Gastroesophageal sphincter (tissue), 3 donors: ENCODE measurements at regions not wholly inside any gene's neighbourhood (a gene's known extent, or its start where the extent isn't known, plus 50 kb on each side); places are given as distances from the start of the nearest gene placed in this dataset.

Source experiments
- CTCF ChIP-seq, 4 experiments: fragments of 200-600 bp in 2 of 4; fragments of 450-650 bp in 2 of 4; sonication (generic) in 1 of 4; IDR thresholded peaks; one replicate each; pipeline ENCODE4 v1.5.1; 2017 to 2019; ENCODE audit warnings: antibody characterized with exemption in 4 of 4, mild to moderate bottlenecking in 2 of 4, moderate library complexity in 2 of 4
- EP300 ChIP-seq: sonication (generic); formaldehyde crosslinking; IDR thresholded peaks from one replicate; pipeline ENCODE4 v1.6.1; 2017; ENCODE audit warnings: antibody characterized with exemption, mild to moderate bottlenecking
- POLR2A ChIP-seq, 2 donors: fragments of 450-650 bp; IDR thresholded peaks; one replicate each; pipeline ENCODE4 v1.6.1; 2017; ENCODE audit warnings: antibody characterized with exemption in 2 of 2, mild to moderate bottlenecking in 2 of 2, moderate library complexity in 1 of 2

DNA sequence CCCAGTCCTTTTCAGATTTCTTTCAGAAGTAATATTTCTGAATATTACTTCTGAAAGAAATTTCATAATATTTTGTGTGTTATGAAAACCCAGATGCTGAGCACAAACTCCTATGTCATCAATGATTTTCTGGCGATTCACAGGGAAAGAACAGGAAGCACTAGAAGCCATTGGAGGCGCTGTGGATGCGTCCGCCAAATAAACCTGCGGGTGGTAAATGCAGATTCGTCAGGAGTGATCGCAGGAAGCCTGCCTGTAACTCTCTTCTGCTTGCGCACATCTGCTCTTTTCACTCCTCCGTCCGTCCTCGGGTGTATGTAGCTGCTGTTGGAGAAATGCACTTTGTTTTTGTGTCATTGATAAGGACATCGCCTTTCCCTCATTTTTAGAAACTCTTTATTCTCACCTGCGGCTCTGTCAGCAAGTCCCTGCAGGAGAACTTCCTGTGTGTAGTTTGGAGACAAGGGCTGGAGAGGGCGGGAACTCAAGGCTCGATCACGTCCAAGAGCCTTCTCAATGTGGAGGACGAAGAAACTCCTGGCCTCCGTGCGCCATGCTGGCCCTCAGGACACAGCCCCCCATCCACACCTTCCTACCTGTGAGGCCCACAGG is 483.8 kb downstream of the GALR1 start:
- no peak for TF ChIP-seq POLR2A (IDR thresholded peaks at IDR 0.05)
- no peak for TF ChIP-seq CTCF (IDR thresholded peaks at IDR 0.05)
- TF ChIP-seq EP300, result no peak
